ENCODE measurements at regions not wholly inside any gene's neighbourhood (a gene's known extent, or its start where the extent isn't known, plus 50 kb on each side); places are given as distances from the start of the nearest gene placed in this dataset.

- TF ChIP-seq POLR2AphosphoS5 (IDR thresholded peaks at IDR 0.05) (no peak), CTCF (IDR thresholded peaks at IDR 0.05) (no peak)
Observed at GRCh38 chr18:77337604-77338003, 88.0 kb downstream of the GALR1 start.
